GM12878 (cell line): ENCODE measurements at regions not wholly inside any gene's neighbourhood (a gene's known extent, or its start where the extent isn't known, plus 50 kb on each side); places are given as distances from the start of the nearest gene placed in this dataset.

Experiments
- ATAC-seq: fragments of 200-7000 bp; cut with Tn5 transposase; 3 replicates; pipeline ENCODE4 v1.9.1; 2020; ENCODE audit warnings: mild to moderate bottlenecking, moderate library complexity
- BruUV-seq: library from RNA; stranded (reverse); fragments of 400-500 nt; replicated peaks from 2 replicates; lab custom pipeline; 2021; lab: Mats Ljungman, UMichigan
- CTCF ChIA-PET: fragments of 300-600 bp; sonication (Branson Sonifier 250); formaldehyde crosslinking; extraction: SDS; loops from one replicate; lab custom pipeline; 2021; ENCODE audit warnings: inconsistent platforms; lab: Yijun Ruan, JAX
- POLR2A ChIA-PET: fragments of 350-600 bp; formaldehyde crosslinking; extraction: SDS; loops from one replicate; lab custom pipeline; 2021; ENCODE audit warnings: inconsistent platforms; lab: Charles Lee
- RAD21 ChIA-PET: fragments of 300-600 bp; sonication (Branson Sonifier 250); formaldehyde crosslinking; loops from one replicate; lab custom pipeline; 2023; ENCODE audit warnings: antibody characterized with exemption; ENCODE audit not compliant: unreplicated experiment; lab: Charles Lee
- SMC1A ChIA-PET: fragments of 300-600 bp; sonication (Branson Sonifier 250); formaldehyde crosslinking; loops from one replicate; lab custom pipeline; 2023; ENCODE audit not compliant: unreplicated experiment, uncharacterized antibody; lab: Charles Lee
- DNase-seq: peaks from one replicate; pipeline ENCODE4 v3.0.0-alpha.2; 2011; ENCODE audit warnings: low read depth, low spot score
- FAIRE-seq: peaks from 3 replicates; lab custom pipeline; 2011; peaks lifted over from hg19 to GRCh38; lab: Jason Lieb, UNC
- H2AFZ ChIP-seq: 2 replicates; pipeline ENCODE4 v1.6.0; 2011; ENCODE audit warnings: low read depth, low read length, control low read depth; ENCODE audit not compliant: control insufficient read depth
- H3K27ac ChIP-seq: 2 replicates; pipeline ENCODE4 v1.5.1; 2011; ENCODE audit warnings: control low read depth; ENCODE audit not compliant: control insufficient read depth, insufficient read depth
- H3K27me3 ChIP-seq, 2 experiments: replicated peaks in 1 of 2; 2 replicates each; pipeline versions ENCODE4 v1.6.0 to v1.6.1; 2011; ENCODE audit warnings: low read length in 1 of 2; ENCODE audit not compliant: control insufficient read depth in 2 of 2, insufficient read depth in 2 of 2
- H3K36me3 ChIP-seq, 2 experiments: 2 replicates each; pipeline ENCODE4 v1.5.1; 2011; ENCODE audit warnings: low read length in 1 of 2; ENCODE audit not compliant: control insufficient read depth in 2 of 2, insufficient read depth in 2 of 2
- H3K4me1 ChIP-seq: 2 replicates; pipeline ENCODE4 v1.6.1; 2011; ENCODE audit warnings: mild to moderate bottlenecking, low read length, moderate library complexity, mixed read lengths; ENCODE audit not compliant: control insufficient read depth, insufficient read depth
- H3K4me2 ChIP-seq: 2 replicates; pipeline ENCODE4 v1.6.0; 2011; ENCODE audit warnings: control low read depth; ENCODE audit not compliant: control insufficient read depth, insufficient read depth
- H3K4me3 ChIP-seq: fragments of 200-600 bp; sonication (generic); 2 replicates; pipeline ENCODE4 v1.5.1; 2016
- H3K79me2 ChIP-seq: 2 replicates; pipeline ENCODE4 v1.6.0; 2011; ENCODE audit warnings: low read length; ENCODE audit not compliant: control insufficient read depth, insufficient read depth
- H3K9ac ChIP-seq: 2 replicates; pipeline ENCODE4 v1.8.0; 2011; ENCODE audit warnings: low read length, control low read depth, mixed read lengths; ENCODE audit not compliant: control insufficient read depth, insufficient read depth
- H3K9me3 ChIP-seq: replicated peaks from 3 replicates; pipeline ENCODE4 v1.5.1; 2011; ENCODE audit warnings: mild to moderate bottlenecking, low read length; ENCODE audit not compliant: control insufficient read depth, insufficient read depth
- H4K20me1 ChIP-seq: 2 replicates; pipeline ENCODE4 v1.6.0; 2011; ENCODE audit not compliant: control insufficient read depth, insufficient read depth
- ASH2L ChIP-seq: fragments of 300-600, 200-600 bp; sonication (generic); IDR thresholded peaks from 2 replicates; pipeline ENCODE4 v1.6.1; 2017; ENCODE audit warnings: low read depth, mild to moderate bottlenecking, borderline replicate concordance
- BMI1 ChIP-seq: fragments of 450-650 bp; IDR thresholded peaks from 2 replicates; pipeline ENCODE4 v1.6.1; 2016; ENCODE audit warnings: mild to moderate bottlenecking, moderate library complexity, borderline replicate concordance
- CEBPB ChIP-seq, 2 experiments: fragments of 150-350 bp in 1 of 2; IDR thresholded peaks; 2 replicates each; pipeline ENCODE4 v1.6.1; 2012 to 2014; ENCODE audit warnings: low read depth in 2 of 2, low read length in 2 of 2, borderline replicate concordance in 1 of 2, inconsistent platforms in 1 of 2
- EGR1 ChIP-seq, 2 experiments: IDR thresholded peaks; 1 replicate in 1 of 2; 2 replicates in 1 of 2; pipeline ENCODE4 v1.6.1; 2011 to 2012; ENCODE audit warnings: low read depth in 2 of 2, low read length in 2 of 2, borderline replicate concordance in 1 of 2, mild to moderate bottlenecking in 1 of 2, moderate library complexity in 1 of 2
- HCFC1 ChIP-seq: fragments of 150-350 bp; IDR thresholded peaks from 2 replicates; pipeline ENCODE4 v1.6.1; 2014; ENCODE audit warnings: low read length
- IKZF1 ChIP-seq: fragments of 450-650 bp; conservative IDR thresholded peaks from 2 replicates; pipeline ENCODE4 v1.6.1; 2017; ENCODE audit warnings: antibody characterized with exemption, mild to moderate bottlenecking
- JUND ChIP-seq: IDR thresholded peaks from 2 replicates; pipeline ENCODE4 v1.6.1; 2012; ENCODE audit warnings: low read depth, mild to moderate bottlenecking, low read length, improper control_type of control experiment, moderate library complexity
- NBN ChIP-seq: fragments of 450-650 bp; IDR thresholded peaks from 2 replicates; pipeline ENCODE4 v1.6.1; 2016
- POLR2AphosphoS5 ChIP-seq: IDR thresholded peaks from 2 replicates; pipeline ENCODE4 v1.6.1; 2011; ENCODE audit warnings: mild to moderate bottlenecking, low read length, inconsistent platforms
- SMAD1 ChIP-seq: fragments of 450-650 bp; IDR thresholded peaks from 2 replicates; pipeline ENCODE4 v1.6.1; 2018; ENCODE audit warnings: mild to moderate bottlenecking, low read depth; ENCODE audit not compliant: partially characterized antibody
- TBL1XR1 ChIP-seq: IDR thresholded peaks from 2 replicates; pipeline ENCODE4 v1.6.1; 2012; ENCODE audit warnings: low read depth, low read length, improper control_type of control experiment
- YBX1 ChIP-seq: fragments of 450-650 bp; IDR thresholded peaks from 2 replicates; pipeline ENCODE4 v1.6.1; 2016; ENCODE audit warnings: antibody characterized with exemption
- YY1 ChIP-seq: IDR thresholded peaks from 2 replicates; pipeline ENCODE4 v1.6.1; 2011; ENCODE audit warnings: low read depth, mild to moderate bottlenecking, low read length
- ZBED1 ChIP-seq: IDR thresholded peaks from 2 replicates; pipeline ENCODE4 v1.6.1; 2016; ENCODE audit warnings: borderline replicate concordance
- WGBS: methylation state at CpG from one replicate; pipeline ENCODE4 v1.1.6; 2016; ENCODE audit warnings: low lambda C conversion rate; ENCODE audit not compliant: insufficient replicate concordance, insufficient coverage; ENCODE audit errors: missing lambda C conversion rate; 5-methylcytosine and 5-hydroxymethylcytosine counted together
- in situ Hi-C: fragments of 300-500 bp; cut with MboI; formaldehyde crosslinking; loops from 9 replicates; pipeline ENCODE4 v1.14.3; 2018; ENCODE audit warnings: mixed read lengths
- intact Hi-C: fragments of 100-400 bp; cut with micrococcal nuclease; formaldehyde crosslinking; loops from one replicate; pipeline ENCODE4 v1.14.2; 2022; ENCODE audit not compliant: unreplicated experiment
- TF ChIP-seq, protein P1 (sequence below): IDR thresholded peaks from 2 replicates; pipeline ENCODE4 v1.6.1; 2012; ENCODE audit warnings: mild to moderate bottlenecking, low read depth, low read length

GRCh38 chr6:5846889-5847288 is 159.8 kb downstream of the NRN1 start:
- H2AFZ ChIP-seq, result no peak overlapping the region
- POLR2A ChIA-PET, result no interaction called here
- H3K36me3 ChIP-seq, result no peaks in the 10 kb centered on the region
- no peak overlapping the region for H3K27ac ChIP-seq
- WGBS, result 0% methylated on average over 2 of the region's 2 CpGs
- CTCF ChIA-PET, result no interaction called here
- TF ChIP-seq HCFC1 (no peak), IKZF1 (no peak), POLR2AphosphoS5 (no peak), TBL1XR1 (no peak), CEBPB (IDR thresholded peaks at IDR 0.05; ENCODE audit: borderline replicate concordance in 1 of 2, low read depth in 2 of 2, low read length in 2 of 2) (no peak), YY1 (no peak), SMAD1 (no peak), BMI1 (no peak), ZBED1 (no peak), YBX1 (no peak), EGR1 (IDR thresholded peaks at IDR 0.05; ENCODE audit: borderline replicate concordance in 1 of 2, low read depth in 2 of 2, low read length in 2 of 2) (no peak), ASH2L (no peak), JUND (no peak), NBN (no peak)
- TF ChIP-seq, protein P1, sequence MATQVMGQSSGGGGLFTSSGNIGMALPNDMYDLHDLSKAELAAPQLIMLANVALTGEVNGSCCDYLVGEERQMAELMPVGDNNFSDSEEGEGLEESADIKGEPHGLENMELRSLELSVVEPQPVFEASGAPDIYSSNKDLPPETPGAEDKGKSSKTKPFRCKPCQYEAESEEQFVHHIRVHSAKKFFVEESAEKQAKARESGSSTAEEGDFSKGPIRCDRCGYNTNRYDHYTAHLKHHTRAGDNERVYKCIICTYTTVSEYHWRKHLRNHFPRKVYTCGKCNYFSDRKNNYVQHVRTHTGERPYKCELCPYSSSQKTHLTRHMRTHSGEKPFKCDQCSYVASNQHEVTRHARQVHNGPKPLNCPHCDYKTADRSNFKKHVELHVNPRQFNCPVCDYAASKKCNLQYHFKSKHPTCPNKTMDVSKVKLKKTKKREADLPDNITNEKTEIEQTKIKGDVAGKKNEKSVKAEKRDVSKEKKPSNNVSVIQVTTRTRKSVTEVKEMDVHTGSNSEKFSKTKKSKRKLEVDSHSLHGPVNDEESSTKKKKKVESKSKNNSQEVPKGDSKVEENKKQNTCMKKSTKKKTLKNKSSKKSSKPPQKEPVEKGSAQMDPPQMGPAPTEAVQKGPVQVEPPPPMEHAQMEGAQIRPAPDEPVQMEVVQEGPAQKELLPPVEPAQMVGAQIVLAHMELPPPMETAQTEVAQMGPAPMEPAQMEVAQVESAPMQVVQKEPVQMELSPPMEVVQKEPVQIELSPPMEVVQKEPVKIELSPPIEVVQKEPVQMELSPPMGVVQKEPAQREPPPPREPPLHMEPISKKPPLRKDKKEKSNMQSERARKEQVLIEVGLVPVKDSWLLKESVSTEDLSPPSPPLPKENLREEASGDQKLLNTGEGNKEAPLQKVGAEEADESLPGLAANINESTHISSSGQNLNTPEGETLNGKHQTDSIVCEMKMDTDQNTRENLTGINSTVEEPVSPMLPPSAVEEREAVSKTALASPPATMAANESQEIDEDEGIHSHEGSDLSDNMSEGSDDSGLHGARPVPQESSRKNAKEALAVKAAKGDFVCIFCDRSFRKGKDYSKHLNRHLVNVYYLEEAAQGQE, result no peak
- TF ChIP-seq, all 136 proteins: peak for 0
- FAIRE-seq, result no peak
- RAD21 ChIA-PET, result no interaction called here
- no peak overlapping the region for H3K9ac ChIP-seq
- H3K79me2 ChIP-seq, result no peaks in the 10 kb centered on the region
- no peaks in the 10 kb centered on the region for H3K9me3 ChIP-seq
- BruUV-seq, result no TSS peak
- peaks cover 7% of the 10 kb centered on the region; the same call in 1 of the 2 replicates for H3K4me1 ChIP-seq
- peak overlapping the region; percentile 71 for H3K4me2 ChIP-seq
- no peaks in the 10 kb centered on the region for H4K20me1 ChIP-seq
- no peak overlapping the region for H3K4me3 ChIP-seq
- H3K27me3 ChIP-seq, result peaks cover 0 to 8% of the 10 kb centered on the region in 2 experiments; a peak in 2 of 4 replicates
- no peak for DNase-seq
- peak; percentile 39; the same call in 2 of the 3 replicates for ATAC-seq
- SMC1A ChIA-PET, result no interaction called here
- intact Hi-C loops (no loop called here), in situ Hi-C loops (no loop called here)
